A549 (cell line): ENCODE measurements at regions not wholly inside any gene's neighbourhood (a gene's known extent, or its start where the extent isn't known, plus 50 kb on each side); places are given as distances from the start of the nearest gene placed in this dataset.

Source experiments
- ATAC-seq, 2 experiments: fragments of 200-7000 bp in 1 of 2; fragments of >200 bp in 1 of 2; cut with Nextera tagmentation in 1 of 2; cut with Tn5 transposase in 1 of 2; 3 replicates each; pipeline versions ENCODE4 v1.8.0 to v1.9.1; 2018 to 2020; ENCODE audit warnings: mild to moderate bottlenecking in 1 of 2, moderate library complexity in 1 of 2
- CTCF ChIA-PET: fragments of 300-600 bp; sonication (Branson Sonifier 250); formaldehyde crosslinking; extraction: SDS; loops from one replicate; lab custom pipeline; 2021; ENCODE audit warnings: antibody characterized with exemption, inconsistent platforms; lab: Yijun Ruan, JAX
- POLR2A ChIA-PET: fragments of 350-600 bp; formaldehyde crosslinking; extraction: SDS; loops from one replicate; lab custom pipeline; 2021; ENCODE audit warnings: antibody characterized with exemption, inconsistent platforms; lab: Yijun Ruan, JAX
- DNase-seq, 2 experiments: peaks; one replicate each; pipeline versions ENCODE4 v3.0.0 to v3.0.0-alpha.2; 2011 to 2016; ENCODE audit warnings: low read depth in 1 of 2, low spot score in 1 of 2
- FAIRE-seq: peaks from 2 replicates; lab custom pipeline; 2011; peaks lifted over from hg19 to GRCh38; lab: Jason Lieb, UNC
- H3K27ac ChIP-seq, 2 experiments: fragments of >200 bp; sonication (Bioruptor Twin); formaldehyde crosslinking; 3 replicates each; pipeline ENCODE4 v1.5.1; 2016 to 2017
- H3K4me1 ChIP-seq: fragments of >200 bp; sonication (Bioruptor Twin); formaldehyde crosslinking; 3 replicates; pipeline ENCODE4 v1.6.1; 2016
- H3K4me2 ChIP-seq: fragments of >200 bp; sonication (Bioruptor Twin); formaldehyde crosslinking; 3 replicates; pipeline ENCODE4 v1.6.1; 2016
- H3K4me3 ChIP-seq: fragments of >200 bp; sonication (Bioruptor Twin); formaldehyde crosslinking; 3 replicates; pipeline ENCODE4 v1.5.1; 2016
- H3K9me3 ChIP-seq: fragments of >200 bp; sonication (Bioruptor Twin); formaldehyde crosslinking; 3 replicates; pipeline ENCODE4 v1.6.1; 2016
- CBX8 ChIP-seq: fragments of 200-600 bp; sonication (generic); IDR thresholded peaks from 2 replicates; pipeline ENCODE4 v1.6.1; 2016
- CHD4 ChIP-seq: fragments of 200-600 bp; sonication (generic); IDR thresholded peaks from 2 replicates; pipeline ENCODE4 v1.6.1; 2016; ENCODE audit warnings: antibody characterized with exemption, mild to moderate bottlenecking, borderline replicate concordance
- EHF ChIP-seq: fragments of 250-450 bp; sonication (Bioruptor Pico); IDR thresholded peaks from 2 replicates; pipeline ENCODE4 v1.5.0; 2020; ENCODE audit warnings: mild to moderate bottlenecking
- FOSL2 ChIP-seq, 2 experiments: fragments of 450-650 bp in 1 of 2; fragments of >200 bp in 1 of 2; sonication (Bioruptor Twin) in 1 of 2; formaldehyde crosslinking; IDR thresholded peaks; 2 replicates each; pipeline versions ENCODE4 v1.5.0 to v1.6.1; 2016 to 2020; ENCODE audit warnings: mild to moderate bottlenecking in 1 of 2, moderate library complexity in 1 of 2
- FOXS1 ChIP-seq: fragments of 250-450 bp; sonication (Bioruptor Pico); IDR thresholded peaks from 2 replicates; pipeline ENCODE4 v1.5.0; 2020; ENCODE audit warnings: mild to moderate bottlenecking, moderate library complexity
- GATA3 ChIP-seq: IDR thresholded peaks from 2 replicates; pipeline ENCODE4 v1.6.1; 2012; ENCODE audit warnings: borderline replicate concordance
- HOXB13 ChIP-seq: fragments of 250-450 bp; sonication (Bioruptor Pico); IDR thresholded peaks from 2 replicates; pipeline ENCODE4 v1.5.0; 2020; ENCODE audit warnings: low read depth, mild to moderate bottlenecking, moderate library complexity
- JUNB ChIP-seq: fragments of >200 bp; sonication (Bioruptor Twin); formaldehyde crosslinking; IDR thresholded peaks from 2 replicates; pipeline ENCODE4 v1.6.1; 2016
- KDM5A ChIP-seq: fragments of 200-600 bp; sonication (generic); IDR thresholded peaks from 2 replicates; pipeline ENCODE4 v1.6.1; 2016; ENCODE audit warnings: antibody characterized with exemption, mild to moderate bottlenecking
- NPAS2 ChIP-seq: fragments of 250-450 bp; sonication (Bioruptor Pico); IDR thresholded peaks from 2 replicates; pipeline ENCODE4 v1.8.0; 2022; ENCODE audit warnings: mild to moderate bottlenecking, moderate library complexity, borderline replicate concordance
- POLR2A ChIP-seq: IDR thresholded peaks from 2 replicates; pipeline ENCODE4 v1.6.1; 2012; ENCODE audit warnings: mild to moderate bottlenecking, low read length
- RCOR1 ChIP-seq: fragments of 150-350 bp; IDR thresholded peaks from 2 replicates; pipeline ENCODE4 v1.6.1; 2014; ENCODE audit warnings: antibody characterized with exemption, low read length, low read depth
- RNF2 ChIP-seq: fragments of 200-600 bp; sonication (generic); IDR thresholded peaks from 2 replicates; pipeline ENCODE4 v1.6.1; 2016; ENCODE audit warnings: low read depth, mild to moderate bottlenecking, antibody characterized with exemption, moderate library complexity, borderline replicate concordance
- ZFP36 ChIP-seq: fragments of 450-650 bp; IDR thresholded peaks from 2 replicates; pipeline ENCODE4 v1.6.1; 2014; ENCODE audit warnings: borderline replicate concordance; ENCODE audit not compliant: partially characterized antibody
- ZNF302 ChIP-seq: fragments of 250-450 bp; sonication (Bioruptor Pico); IDR thresholded peaks from 2 replicates; pipeline ENCODE4 v1.9.0; 2021; ENCODE audit warnings: inconsistent platforms, mild to moderate bottlenecking, moderate library complexity
- WGBS: methylation state at CpG from one replicate; pipeline ENCODE4 v1.1.6; 2017; ENCODE audit errors: missing lambda C conversion rate; 5-methylcytosine and 5-hydroxymethylcytosine counted together
- TF ChIP-seq, protein P1 (sequence below): IDR thresholded peaks from 2 replicates; pipeline ENCODE4 v1.6.1; 2012
- TF ChIP-seq, protein P2 (sequence below): fragments of >200 bp; sonication (Bioruptor Twin); formaldehyde crosslinking; IDR thresholded peaks from 3 replicates; pipeline ENCODE4 v1.6.1; 2016
- TF ChIP-seq, protein P3 (sequence below): fragments of 250-450 bp; sonication (Bioruptor Pico); IDR thresholded peaks from 2 replicates; pipeline ENCODE4 v1.5.0; 2021; ENCODE audit warnings: mild to moderate bottlenecking, moderate library complexity, borderline replicate concordance
- TF ChIP-seq, protein P4 (sequence below): fragments of 200-600 bp; sonication (generic); IDR thresholded peaks from 2 replicates; pipeline ENCODE4 v1.6.1; 2016; ENCODE audit warnings: antibody characterized with exemption, mild to moderate bottlenecking, moderate library complexity
- TF ChIP-seq, protein P5 (sequence below): fragments of >200 bp; sonication (Bioruptor Twin); formaldehyde crosslinking; IDR thresholded peaks from 3 replicates; pipeline ENCODE4 v1.5.1; 2016

DNA sequence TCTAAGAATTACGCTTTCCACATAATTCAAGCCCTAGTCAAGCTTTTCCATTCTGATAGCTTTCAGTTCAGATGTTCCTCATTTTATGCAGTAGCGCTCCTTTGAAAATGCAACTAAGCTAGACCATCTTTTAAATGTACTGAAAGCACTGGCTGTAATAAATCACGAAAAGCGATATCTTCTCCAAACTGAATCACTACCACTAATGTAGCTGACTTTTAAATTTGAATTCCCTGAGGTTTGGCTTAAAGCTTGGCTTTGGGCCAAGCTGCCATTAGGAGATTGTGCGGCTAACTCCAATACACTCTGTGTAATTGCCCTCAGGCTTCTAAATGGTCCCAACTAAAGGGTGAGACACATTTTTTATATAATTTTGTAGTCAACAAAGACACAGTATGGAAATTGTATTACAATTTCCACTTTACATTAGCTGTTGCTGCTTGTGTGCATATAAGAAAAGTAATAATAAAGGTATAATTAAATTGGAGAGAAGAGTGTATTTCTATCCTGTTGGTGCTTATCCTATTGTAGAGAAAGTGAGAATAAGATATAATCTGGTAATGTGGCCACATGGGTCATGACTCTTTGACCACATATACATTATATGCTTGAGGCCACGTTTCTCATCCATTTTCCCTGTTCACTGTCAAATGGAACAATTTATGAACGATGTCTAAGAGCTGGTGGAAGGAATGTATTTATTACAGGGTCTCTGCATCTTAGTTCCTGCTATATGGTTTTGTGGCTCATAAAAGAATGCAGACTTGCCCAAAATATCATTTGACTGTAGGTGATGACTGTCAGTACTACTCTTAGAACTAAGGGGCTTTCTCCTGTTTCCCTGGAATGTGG lies 118.7 kb upstream of the TAF11L2 start:
- POLR2A ChIA-PET: interaction anchor here (0.8 to 2.3 kb wide), 2 partner anchors 19 to 73 kb away, joined by 4 to 11 read pairs; no protein-coding TSS in a partner anchor
- no peak for FAIRE-seq
- Histone ChIP-seq H3K4me3 (no peak overlapping the region), H3K9me3 (no peaks in the 10 kb centered on the region), H3K4me2 (peak overlapping the region; percentile 71), H3K27ac (peak overlapping the region; percentile 93 to 94), H3K4me1 (peaks cover 52% of the 10 kb centered on the region)
- WGBS: 85% methylated on average over 7 of the region's 7 CpGs
- CTCF ChIA-PET: interaction anchor here (1.1 to 4.3 kb wide), 4 partner anchors 9 to 163 kb away, joined by 3 to 14 read pairs (median 6); partner anchors contain the start of gene BASP1
- ATAC-seq: no peak
- TF ChIP-seq GATA3: no peak
- TF ChIP-seq EHF (CRISPR knock-in tag): no peak
- no peak for TF ChIP-seq RNF2
- no peak for TF ChIP-seq JUNB
- no peak for TF ChIP-seq FOXS1
- TF ChIP-seq POLR2A: no peak
- DNase-seq: no peak

DNA sequence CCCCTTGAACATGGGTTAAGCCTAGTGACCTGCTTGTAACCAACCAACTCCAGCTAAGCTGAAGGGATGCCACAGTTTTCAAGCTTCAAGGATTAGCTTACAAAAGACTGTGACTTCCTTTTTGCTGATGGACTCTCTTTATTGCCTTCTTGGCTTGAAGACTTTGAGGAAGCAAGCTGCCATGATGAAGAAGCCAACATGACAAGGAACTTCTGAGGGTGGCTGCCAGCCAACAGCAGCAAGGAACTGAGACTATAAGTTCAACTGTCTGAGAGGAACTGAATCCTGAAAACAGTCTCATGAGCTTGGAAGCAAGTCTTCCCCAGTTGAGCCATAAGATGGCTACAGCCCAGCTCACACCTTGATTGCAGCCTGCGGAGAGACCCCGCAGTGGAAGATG lies 116.1 kb upstream of the TAF11L2 start:
- TF ChIP-seq, protein P1, sequence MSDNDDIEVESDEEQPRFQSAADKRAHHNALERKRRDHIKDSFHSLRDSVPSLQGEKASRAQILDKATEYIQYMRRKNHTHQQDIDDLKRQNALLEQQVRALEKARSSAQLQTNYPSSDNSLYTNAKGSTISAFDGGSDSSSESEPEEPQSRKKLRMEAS: no peak
- TF ChIP-seq, protein P2, sequence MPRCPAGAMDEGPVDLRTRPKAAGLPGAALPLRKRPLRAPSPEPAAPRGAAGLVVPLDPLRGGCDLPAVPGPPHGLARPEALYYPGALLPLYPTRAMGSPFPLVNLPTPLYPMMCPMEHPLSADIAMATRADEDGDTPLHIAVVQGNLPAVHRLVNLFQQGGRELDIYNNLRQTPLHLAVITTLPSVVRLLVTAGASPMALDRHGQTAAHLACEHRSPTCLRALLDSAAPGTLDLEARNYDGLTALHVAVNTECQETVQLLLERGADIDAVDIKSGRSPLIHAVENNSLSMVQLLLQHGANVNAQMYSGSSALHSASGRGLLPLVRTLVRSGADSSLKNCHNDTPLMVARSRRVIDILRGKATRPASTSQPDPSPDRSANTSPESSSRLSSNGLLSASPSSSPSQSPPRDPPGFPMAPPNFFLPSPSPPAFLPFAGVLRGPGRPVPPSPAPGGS: no peak
- no peak for TF ChIP-seq HOXB13 (CRISPR knock-in tag)
- no peak for TF ChIP-seq CHD4
- no peak for TF ChIP-seq FOSL2 (IDR thresholded peaks at IDR 0.05)
- no peak for TF ChIP-seq FOSL2 (CRISPR knock-in tag; IDR thresholded peaks at IDR 0.05)
- no peak for TF ChIP-seq FOXS1
- no peak for TF ChIP-seq NPAS2
- TF ChIP-seq, protein P3, sequence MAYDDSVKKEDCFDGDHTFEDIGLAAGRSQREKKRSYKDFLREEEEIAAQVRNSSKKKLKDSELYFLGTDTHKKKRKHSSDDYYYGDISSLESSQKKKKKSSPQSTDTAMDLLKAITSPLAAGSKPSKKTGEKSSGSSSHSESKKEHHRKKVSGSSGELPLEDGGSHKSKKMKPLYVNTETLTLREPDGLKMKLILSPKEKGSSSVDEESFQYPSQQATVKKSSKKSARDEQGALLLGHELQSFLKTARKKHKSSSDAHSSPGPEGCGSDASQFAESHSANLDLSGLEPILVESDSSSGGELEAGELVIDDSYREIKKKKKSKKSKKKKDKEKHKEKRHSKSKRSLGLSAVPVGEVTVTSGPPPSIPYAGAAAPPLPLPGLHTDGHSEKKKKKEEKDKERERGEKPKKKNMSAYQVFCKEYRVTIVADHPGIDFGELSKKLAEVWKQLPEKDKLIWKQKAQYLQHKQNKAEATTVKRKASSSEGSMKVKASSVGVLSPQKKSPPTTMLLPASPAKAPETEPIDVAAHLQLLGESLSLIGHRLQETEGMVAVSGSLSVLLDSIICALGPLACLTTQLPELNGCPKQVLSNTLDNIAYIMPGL (CRISPR knock-in tag): no peak
- no peak for TF ChIP-seq ZNF302
- TF ChIP-seq, protein P4, sequence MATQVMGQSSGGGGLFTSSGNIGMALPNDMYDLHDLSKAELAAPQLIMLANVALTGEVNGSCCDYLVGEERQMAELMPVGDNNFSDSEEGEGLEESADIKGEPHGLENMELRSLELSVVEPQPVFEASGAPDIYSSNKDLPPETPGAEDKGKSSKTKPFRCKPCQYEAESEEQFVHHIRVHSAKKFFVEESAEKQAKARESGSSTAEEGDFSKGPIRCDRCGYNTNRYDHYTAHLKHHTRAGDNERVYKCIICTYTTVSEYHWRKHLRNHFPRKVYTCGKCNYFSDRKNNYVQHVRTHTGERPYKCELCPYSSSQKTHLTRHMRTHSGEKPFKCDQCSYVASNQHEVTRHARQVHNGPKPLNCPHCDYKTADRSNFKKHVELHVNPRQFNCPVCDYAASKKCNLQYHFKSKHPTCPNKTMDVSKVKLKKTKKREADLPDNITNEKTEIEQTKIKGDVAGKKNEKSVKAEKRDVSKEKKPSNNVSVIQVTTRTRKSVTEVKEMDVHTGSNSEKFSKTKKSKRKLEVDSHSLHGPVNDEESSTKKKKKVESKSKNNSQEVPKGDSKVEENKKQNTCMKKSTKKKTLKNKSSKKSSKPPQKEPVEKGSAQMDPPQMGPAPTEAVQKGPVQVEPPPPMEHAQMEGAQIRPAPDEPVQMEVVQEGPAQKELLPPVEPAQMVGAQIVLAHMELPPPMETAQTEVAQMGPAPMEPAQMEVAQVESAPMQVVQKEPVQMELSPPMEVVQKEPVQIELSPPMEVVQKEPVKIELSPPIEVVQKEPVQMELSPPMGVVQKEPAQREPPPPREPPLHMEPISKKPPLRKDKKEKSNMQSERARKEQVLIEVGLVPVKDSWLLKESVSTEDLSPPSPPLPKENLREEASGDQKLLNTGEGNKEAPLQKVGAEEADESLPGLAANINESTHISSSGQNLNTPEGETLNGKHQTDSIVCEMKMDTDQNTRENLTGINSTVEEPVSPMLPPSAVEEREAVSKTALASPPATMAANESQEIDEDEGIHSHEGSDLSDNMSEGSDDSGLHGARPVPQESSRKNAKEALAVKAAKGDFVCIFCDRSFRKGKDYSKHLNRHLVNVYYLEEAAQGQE: no peak
- TF ChIP-seq, protein P5, sequence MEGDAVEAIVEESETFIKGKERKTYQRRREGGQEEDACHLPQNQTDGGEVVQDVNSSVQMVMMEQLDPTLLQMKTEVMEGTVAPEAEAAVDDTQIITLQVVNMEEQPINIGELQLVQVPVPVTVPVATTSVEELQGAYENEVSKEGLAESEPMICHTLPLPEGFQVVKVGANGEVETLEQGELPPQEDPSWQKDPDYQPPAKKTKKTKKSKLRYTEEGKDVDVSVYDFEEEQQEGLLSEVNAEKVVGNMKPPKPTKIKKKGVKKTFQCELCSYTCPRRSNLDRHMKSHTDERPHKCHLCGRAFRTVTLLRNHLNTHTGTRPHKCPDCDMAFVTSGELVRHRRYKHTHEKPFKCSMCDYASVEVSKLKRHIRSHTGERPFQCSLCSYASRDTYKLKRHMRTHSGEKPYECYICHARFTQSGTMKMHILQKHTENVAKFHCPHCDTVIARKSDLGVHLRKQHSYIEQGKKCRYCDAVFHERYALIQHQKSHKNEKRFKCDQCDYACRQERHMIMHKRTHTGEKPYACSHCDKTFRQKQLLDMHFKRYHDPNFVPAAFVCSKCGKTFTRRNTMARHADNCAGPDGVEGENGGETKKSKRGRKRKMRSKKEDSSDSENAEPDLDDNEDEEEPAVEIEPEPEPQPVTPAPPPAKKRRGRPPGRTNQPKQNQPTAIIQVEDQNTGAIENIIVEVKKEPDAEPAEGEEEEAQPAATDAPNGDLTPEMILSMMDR: no peak
- TF ChIP-seq KDM5A: no peak
- no peak for TF ChIP-seq CBX8
- no peak for TF ChIP-seq ZFP36
- TF ChIP-seq RCOR1: no peak
- Histone ChIP-seq H3K27ac (peak overlapping the region; percentile 17 to 93; a peak in 4 of 6 replicates), H3K9me3 (no peaks in the 10 kb centered on the region), H3K4me2 (no peak overlapping the region), H3K4me1 (peaks cover 46% of the 10 kb centered on the region), H3K4me3 (no peak overlapping the region)
- ATAC-seq (no peak), DNase-seq (no peak), FAIRE-seq (peak; percentile 23)
- WGBS: 100% methylated on average over 2 of the region's 2 CpGs
- ChIA-PET CTCF (interaction anchor here (0.6 to 4.3 kb wide), 2 partner anchors 20 to 166 kb away, joined by 3 to 14 read pairs; partner anchors contain the start of gene BASP1), POLR2A (no interaction called here)
